Activated T-cell treated with anti-CD3 and anti-CD28 coated beads, Interleukin-2, amount 50 U/mL, for 72 hours (primary cell): ENCODE measurements at regions not wholly inside any gene's neighbourhood (a gene's known extent, or its start where the extent isn't known, plus 50 kb on each side); places are given as distances from the start of the nearest gene placed in this dataset.
"Not testable (repeated sequence)": the region's sequence is repeated elsewhere in the genome, so short reads cannot be mapped to it uniquely, and the experiment has no call there.

ENCODE experiments used
- ATAC-seq, 2 donors: fragments of 150-1000 bp; cut with Tn5 transposase; replicated peaks in 1 of 2; 2 replicates each; pipeline ENCODE4 v1.10.0; 2021; ENCODE audit warnings: moderate library complexity in 2 of 2, mild to moderate bottlenecking in 1 of 2
- DNase-seq, 2 donors: peaks; one replicate each; pipeline ENCODE4 v3.0.0; 2021 to 2022; ENCODE audit warnings: mixed read lengths in 1 of 2
- H3K27ac Mint-ChIP-seq: one replicate; pipeline ENCODE4 v1.8.0; 2022; ENCODE audit warnings: mild to moderate bottlenecking, moderate library complexity, mixed read lengths
- H3K27me3 Mint-ChIP-seq: one replicate; pipeline ENCODE4 v1.8.0; 2022; ENCODE audit warnings: low read depth, mixed read lengths
- H3K36me3 Mint-ChIP-seq, 2 donors: one replicate each; pipeline ENCODE4 v1.8.0; 2022; ENCODE audit warnings: mixed read lengths in 2 of 2, mild to moderate bottlenecking in 1 of 2; ENCODE audit not compliant: insufficient read depth in 2 of 2
- H3K4me1 Mint-ChIP-seq: one replicate; pipeline ENCODE4 v1.8.0; 2022; ENCODE audit warnings: low read depth, mixed read lengths
- H3K4me3 Mint-ChIP-seq, 2 donors: one replicate each; pipeline ENCODE4 v1.8.0; 2022; ENCODE audit warnings: mild to moderate bottlenecking in 2 of 2, mixed read lengths in 2 of 2, moderate library complexity in 2 of 2
- H3K9me3 Mint-ChIP-seq, 2 donors: one replicate each; pipeline ENCODE4 v1.8.0; 2022; ENCODE audit warnings: mixed read lengths in 2 of 2

GRCh38 chr3:138890555-138891187 lies 55.9 kb upstream of the PIK3CB start:
- H3K27me3 Mint-ChIP-seq = peaks cover 7% of the 10 kb centered on the region
- ATAC-seq (no peak), DNase-seq (no peak)
- no peak overlapping the region for H3K4me3 Mint-ChIP-seq
- H3K4me1 Mint-ChIP-seq = peaks cover 8% of the 10 kb centered on the region
- H3K27ac Mint-ChIP-seq = no peak overlapping the region
- no peaks in the 10 kb centered on the region for H3K36me3 Mint-ChIP-seq
- H3K9me3 Mint-ChIP-seq = no peaks in the 10 kb centered on the region

GRCh38 chr3:138889792-138890191 lies 55.1 kb upstream of the PIK3CB start:
- Mint-ChIP-seq H3K27ac (no peak overlapping the region), H3K9me3 (no peaks in the 10 kb centered on the region), H3K27me3 (peaks cover 7% of the 10 kb centered on the region), H3K4me1 (peaks cover 8% of the 10 kb centered on the region), H3K4me3 (no peak overlapping the region), H3K36me3 (no peaks in the 10 kb centered on the region)
- no peak for DNase-seq
- no peak for ATAC-seq

- peak; percentile 56 to 80 for ATAC-seq
- no peaks in the 10 kb centered on the region for H3K36me3 Mint-ChIP-seq
These were observed 53.8 kb upstream of the PIK3CB start for GRCh38 chr3:138888560-138888959.

GRCh38 chr3:138886096-138886495 lies 51.4 kb upstream of the PIK3CB start:
- H3K36me3 Mint-ChIP-seq, H3K27ac Mint-ChIP-seq, ATAC-seq, DNase-seq, H3K27me3 Mint-ChIP-seq, H3K4me1 Mint-ChIP-seq, H3K4me3 Mint-ChIP-seq, H3K9me3 Mint-ChIP-seq: not testable (repeated sequence)

More at GRCh38 chr3:138888560-138888959, 53.8 kb upstream of the PIK3CB start:
- Mint-ChIP-seq H3K27me3 (peaks cover 7% of the 10 kb centered on the region), H3K9me3 (no peaks in the 10 kb centered on the region), H3K4me1 (peaks cover 8% of the 10 kb centered on the region), H3K4me3 (no peak overlapping the region), H3K27ac (no peak overlapping the region)
- no peak for DNase-seq
